ENCODE measurements at regions not wholly inside any gene's neighbourhood (a gene's known extent, or its start where the extent isn't known, plus 50 kb on each side); places are given as distances from the start of the nearest gene placed in this dataset.
"Not testable (repeated sequence)": the region's sequence is repeated elsewhere in the genome, so short reads cannot be mapped to it uniquely, and the experiment has no call there.

- DNase-seq (ENCODE audit: low spot score); H3K4me3 Mint-ChIP-seq (ENCODE audit: unreplicated experiment); H3K27ac Mint-ChIP-seq (ENCODE audit: unreplicated experiment); H3K27me3 Mint-ChIP-seq (ENCODE audit: low read depth); H3K9me3 Mint-ChIP-seq (ENCODE audit: low read depth); H3K36me3 Mint-ChIP-seq (ENCODE audit: low read depth): not testable (repeated sequence)
- peaks cover 13% of the 10 kb centered on the region for H3K4me1 Mint-ChIP-seq (ENCODE audit: low read depth)
Observed at GRCh38 chr6:4725136-4725760, 51.0 kb upstream of the CDYL start.

- not testable (repeated sequence) for H3K4me3 Mint-ChIP-seq (ENCODE audit: unreplicated experiment); H3K27ac Mint-ChIP-seq (ENCODE audit: unreplicated experiment); H3K36me3 Mint-ChIP-seq (ENCODE audit: low read depth); H3K9me3 Mint-ChIP-seq (ENCODE audit: low read depth); DNase-seq (ENCODE audit: low spot score); H3K27me3 Mint-ChIP-seq (ENCODE audit: low read depth)
- peaks cover 13% of the 10 kb centered on the region for H3K4me1 Mint-ChIP-seq (ENCODE audit: low read depth)
Observed at GRCh38 chr6:4724727-4725126, 51.5 kb upstream of the CDYL start.

GRCh38 chr6:4723383-4723782 is 52.8 kb upstream of the CDYL start:
- Mint-ChIP-seq H3K36me3 (ENCODE audit: low read depth) (no peaks in the 10 kb centered on the region), H3K4me3 (ENCODE audit: unreplicated experiment) (no peak overlapping the region), H3K27me3 (ENCODE audit: low read depth) (no peaks in the 10 kb centered on the region), H3K9me3 (ENCODE audit: low read depth) (no peaks in the 10 kb centered on the region), H3K27ac (ENCODE audit: unreplicated experiment) (no peak overlapping the region), H3K4me1 (ENCODE audit: low read depth) (peaks cover 13% of the 10 kb centered on the region)
- TF ChIP-seq CTCF (IDR thresholded peaks at IDR 0.05), result no peak
- DNase-seq (ENCODE audit: low spot score), result no peak

- H3K27ac Mint-ChIP-seq (ENCODE audit: unreplicated experiment); H3K36me3 Mint-ChIP-seq (ENCODE audit: low read depth); H3K27me3 Mint-ChIP-seq (ENCODE audit: low read depth); H3K4me3 Mint-ChIP-seq (ENCODE audit: unreplicated experiment); H3K9me3 Mint-ChIP-seq (ENCODE audit: low read depth); DNase-seq (ENCODE audit: low spot score); H3K4me1 Mint-ChIP-seq (ENCODE audit: low read depth): not testable (repeated sequence)
Observed at GRCh38 chr6:4721368-4721767, 54.8 kb upstream of the CDYL start.

GRCh38 chr6:4719491-4719890 is 56.7 kb upstream of the CDYL start:
- Mint-ChIP-seq H3K4me1 (ENCODE audit: low read depth) (peaks cover 3% of the 10 kb centered on the region), H3K27ac (ENCODE audit: unreplicated experiment) (no peak overlapping the region), H3K27me3 (ENCODE audit: low read depth) (no peaks in the 10 kb centered on the region), H3K9me3 (ENCODE audit: low read depth) (peaks cover 3% of the 10 kb centered on the region), H3K4me3 (ENCODE audit: unreplicated experiment) (no peak overlapping the region), H3K36me3 (ENCODE audit: low read depth) (no peaks in the 10 kb centered on the region)
- TF ChIP-seq CTCF (IDR thresholded peaks at IDR 0.05), result no peak
- DNase-seq (ENCODE audit: low spot score), result no peak

GRCh38 chr6:4717856-4718255 is 58.3 kb upstream of the CDYL start:
- H3K4me3 Mint-ChIP-seq (ENCODE audit: unreplicated experiment), result no peak overlapping the region
- no peak for TF ChIP-seq CTCF (IDR thresholded peaks at IDR 0.05)
- DNase-seq (ENCODE audit: low spot score), result no peak
- no peaks in the 10 kb centered on the region for H3K4me1 Mint-ChIP-seq (ENCODE audit: low read depth)
- H3K27ac Mint-ChIP-seq (ENCODE audit: unreplicated experiment), result no peak overlapping the region
- H3K27me3 Mint-ChIP-seq (ENCODE audit: low read depth), result no peaks in the 10 kb centered on the region
- H3K36me3 Mint-ChIP-seq (ENCODE audit: low read depth), result no peaks in the 10 kb centered on the region
- H3K9me3 Mint-ChIP-seq (ENCODE audit: low read depth), result peaks cover 3% of the 10 kb centered on the region

GRCh38 chr6:4717124-4717523 is 59.1 kb upstream of the CDYL start:
- TF ChIP-seq CTCF (IDR thresholded peaks at IDR 0.05), result no peak
- H3K9me3 Mint-ChIP-seq (ENCODE audit: low read depth), result peaks cover 3% of the 10 kb centered on the region
- no peaks in the 10 kb centered on the region for H3K36me3 Mint-ChIP-seq (ENCODE audit: low read depth)
- H3K4me3 Mint-ChIP-seq (ENCODE audit: unreplicated experiment), result no peak overlapping the region
- H3K4me1 Mint-ChIP-seq (ENCODE audit: low read depth), result no peaks in the 10 kb centered on the region
- no peak for DNase-seq (ENCODE audit: low spot score)
- H3K27me3 Mint-ChIP-seq (ENCODE audit: low read depth), result no peaks in the 10 kb centered on the region
- no peak overlapping the region for H3K27ac Mint-ChIP-seq (ENCODE audit: unreplicated experiment)

All from chondrocyte (in vitro differentiated cells).